D721Med (cell line): ENCODE measurements at regions not wholly inside any gene's neighbourhood (a gene's known extent, or its start where the extent isn't known, plus 50 kb on each side); places are given as distances from the start of the nearest gene placed in this dataset.

Source experiments
- DNase-seq: peaks from one replicate; pipeline ENCODE4 v3.0.0; 2011; ENCODE audit warnings: low spot score; ENCODE audit not compliant: insufficient read length
- FAIRE-seq: peaks from 2 replicates; lab custom pipeline; 2011; peaks lifted over from hg19 to GRCh38; lab: Jason Lieb, UNC
- TF ChIP-seq, protein P1 (sequence below): IDR thresholded peaks from 2 replicates; pipeline ENCODE4 v1.5.1; 2012; ENCODE audit warnings: mild to moderate bottlenecking, control low read depth; ENCODE audit not compliant: insufficient read depth; ENCODE audit errors: missing control alignments

GRCh38 chr6:132244744-132245143 lies 156.5 kb downstream of the MOXD1 start:
- FAIRE-seq (no peak), DNase-seq (no peak)
- TF ChIP-seq, protein P1, sequence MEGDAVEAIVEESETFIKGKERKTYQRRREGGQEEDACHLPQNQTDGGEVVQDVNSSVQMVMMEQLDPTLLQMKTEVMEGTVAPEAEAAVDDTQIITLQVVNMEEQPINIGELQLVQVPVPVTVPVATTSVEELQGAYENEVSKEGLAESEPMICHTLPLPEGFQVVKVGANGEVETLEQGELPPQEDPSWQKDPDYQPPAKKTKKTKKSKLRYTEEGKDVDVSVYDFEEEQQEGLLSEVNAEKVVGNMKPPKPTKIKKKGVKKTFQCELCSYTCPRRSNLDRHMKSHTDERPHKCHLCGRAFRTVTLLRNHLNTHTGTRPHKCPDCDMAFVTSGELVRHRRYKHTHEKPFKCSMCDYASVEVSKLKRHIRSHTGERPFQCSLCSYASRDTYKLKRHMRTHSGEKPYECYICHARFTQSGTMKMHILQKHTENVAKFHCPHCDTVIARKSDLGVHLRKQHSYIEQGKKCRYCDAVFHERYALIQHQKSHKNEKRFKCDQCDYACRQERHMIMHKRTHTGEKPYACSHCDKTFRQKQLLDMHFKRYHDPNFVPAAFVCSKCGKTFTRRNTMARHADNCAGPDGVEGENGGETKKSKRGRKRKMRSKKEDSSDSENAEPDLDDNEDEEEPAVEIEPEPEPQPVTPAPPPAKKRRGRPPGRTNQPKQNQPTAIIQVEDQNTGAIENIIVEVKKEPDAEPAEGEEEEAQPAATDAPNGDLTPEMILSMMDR = no peak

DNA sequence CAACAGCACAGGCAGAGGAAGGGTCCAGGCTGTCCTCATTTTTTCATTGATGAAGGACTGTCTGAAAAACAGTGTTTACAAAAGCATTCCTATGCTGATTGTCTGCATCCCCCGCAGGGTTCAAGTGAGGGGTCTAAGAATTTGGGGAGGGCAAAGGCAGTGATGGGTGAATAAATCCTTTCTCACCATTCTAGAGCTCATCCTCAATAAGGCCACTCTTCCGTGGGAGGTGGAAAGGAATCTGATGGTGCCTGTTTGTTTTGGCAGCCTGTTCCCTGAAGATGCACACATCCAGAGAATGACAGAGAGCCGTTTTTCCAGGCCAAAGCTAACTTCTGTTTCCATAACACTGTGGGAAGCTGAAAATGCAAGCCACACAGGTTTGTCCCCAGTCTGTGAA lies 164.5 kb downstream of the MOXD1 start:
- DNase-seq (no peak), FAIRE-seq (no peak)
- TF ChIP-seq, protein P1 = no peak

DNA sequence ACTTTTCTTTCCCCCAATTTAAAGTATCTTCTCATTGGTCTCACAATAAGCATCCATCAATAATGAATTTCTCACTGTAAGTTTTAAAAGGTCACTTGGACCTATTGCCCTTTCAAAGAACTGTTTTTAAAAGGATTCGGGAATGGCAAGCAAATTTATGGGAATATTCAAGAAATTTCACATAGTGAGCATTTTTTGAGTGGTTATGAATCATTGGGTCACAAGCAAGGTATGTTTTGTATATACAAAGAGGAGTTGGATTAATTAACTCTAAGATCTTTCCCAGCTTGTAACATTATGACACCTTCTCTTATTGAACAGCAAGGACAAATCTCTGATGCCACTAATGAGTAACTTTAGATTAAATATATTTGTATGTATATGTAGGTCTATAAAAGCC lies 165.0 kb downstream of the MOXD1 start:
- DNase-seq (no peak), FAIRE-seq (no peak)
- TF ChIP-seq, protein P1 = no peak

DNA sequence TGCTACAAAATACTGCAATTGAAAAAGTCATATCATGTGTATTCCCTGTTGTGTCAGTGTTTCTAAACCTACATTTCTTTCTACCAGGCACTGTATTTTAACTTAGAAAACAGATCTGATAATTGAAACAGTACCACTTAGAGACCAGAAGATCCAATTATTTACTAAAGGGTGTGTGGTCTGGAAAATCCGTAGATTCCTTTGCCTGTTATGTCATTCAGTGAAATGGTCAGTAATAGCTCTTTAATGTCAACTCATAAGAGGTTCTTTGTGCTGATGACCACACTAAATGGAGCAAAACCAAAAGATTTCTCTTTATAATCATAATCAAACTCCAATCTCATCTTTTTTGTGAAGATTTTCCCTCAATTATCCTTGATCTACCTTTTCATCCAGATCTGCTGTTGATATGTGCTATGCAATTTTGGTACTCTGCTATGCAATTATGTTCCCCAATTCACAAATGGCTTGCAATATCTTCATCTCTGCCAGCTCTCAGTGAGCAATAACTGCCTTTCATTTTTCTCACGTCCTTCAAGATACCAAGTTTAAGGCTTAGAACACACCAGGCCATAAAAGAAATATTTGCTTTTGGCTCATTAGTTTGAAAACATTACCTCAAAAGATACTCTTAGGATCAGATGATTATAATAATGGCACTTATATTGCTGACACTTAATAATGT lies 165.5 kb downstream of the MOXD1 start:
- FAIRE-seq (no peak), DNase-seq (no peak)
- TF ChIP-seq, protein P1 = no peak

DNA sequence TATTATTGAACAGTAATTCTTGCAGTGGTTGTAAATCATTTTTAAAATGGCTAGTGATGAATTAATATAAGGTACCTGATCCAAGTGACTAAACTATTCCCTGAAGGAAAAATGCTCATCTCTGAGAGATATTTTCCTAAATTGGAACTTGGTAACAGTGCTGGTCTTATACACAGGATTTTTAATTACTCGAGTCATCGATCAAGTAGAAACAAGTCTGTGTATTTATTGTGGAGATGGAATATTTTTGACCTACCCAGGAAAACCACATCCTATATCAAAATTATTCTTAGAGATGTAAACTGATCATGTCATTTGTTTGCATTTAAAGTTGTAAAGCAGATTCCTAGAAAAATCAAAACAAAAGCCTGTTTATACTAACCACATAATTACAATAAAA lies 166.9 kb downstream of the MOXD1 start:
- DNase-seq = no peak
- TF ChIP-seq, protein P1 = no peak
- FAIRE-seq = no peak

DNA sequence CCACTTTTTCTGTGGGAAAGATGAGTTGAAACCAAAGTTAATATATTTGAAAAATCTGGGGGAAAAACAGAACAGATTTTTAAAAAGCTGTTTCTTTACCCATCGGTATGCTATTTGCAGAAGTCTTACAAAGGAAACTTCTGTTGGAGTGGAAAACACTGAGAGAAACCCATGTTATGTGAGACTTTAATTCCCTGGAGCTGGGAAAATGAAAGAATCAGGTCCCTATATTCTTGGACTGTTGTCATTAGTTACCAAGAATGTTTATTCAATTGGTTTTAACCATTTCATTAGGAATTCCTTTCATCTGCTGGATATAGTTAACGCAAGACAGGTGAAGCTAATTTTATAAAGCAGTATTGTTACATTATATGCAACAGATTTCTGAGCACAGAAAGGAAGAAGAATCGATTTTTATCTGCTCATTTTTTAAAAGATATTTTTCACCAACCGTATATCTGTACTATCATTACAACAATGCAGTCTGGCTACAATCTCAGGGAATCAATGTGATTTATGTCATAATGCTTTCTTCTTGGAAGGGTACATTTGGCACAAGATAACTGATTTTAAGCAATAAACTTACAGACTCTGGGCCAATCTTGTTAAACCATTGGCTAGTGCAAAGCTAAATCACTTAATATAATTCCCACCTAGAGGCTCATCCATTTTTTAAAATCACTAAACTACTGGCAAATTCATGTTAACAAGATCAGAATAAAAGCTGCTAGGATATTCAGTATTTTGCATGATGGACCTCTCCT lies 170.0 kb downstream of the MOXD1 start:
- FAIRE-seq (no peak), DNase-seq (no peak)
- TF ChIP-seq, protein P1 = no peak

DNA sequence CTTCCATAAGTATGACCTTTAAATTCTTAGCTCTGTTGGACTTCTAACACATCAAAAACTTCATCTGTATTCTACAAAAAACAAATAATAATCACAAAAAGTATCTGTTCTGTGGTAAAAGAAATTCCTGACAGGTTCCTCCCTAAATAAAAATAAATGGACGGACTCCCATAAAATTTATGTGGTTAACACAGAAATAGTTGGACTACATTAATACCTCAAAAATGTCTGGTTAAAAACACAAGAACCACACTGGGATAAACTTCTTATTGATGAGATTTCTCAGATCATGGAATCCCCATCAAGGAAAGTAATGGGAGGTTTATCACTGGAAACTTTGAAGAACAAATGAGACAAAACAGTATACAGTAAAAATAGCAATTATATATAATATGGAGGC lies 172.4 kb downstream of the MOXD1 start:
- FAIRE-seq (no peak), DNase-seq (no peak)
- TF ChIP-seq, protein P1 = no peak
